Activated CD4-positive, alpha-beta T cell treated with anti-CD3 and anti-CD28 coated beads for 4 hours (primary cell): ENCODE measurements at regions not wholly inside any gene's neighbourhood (a gene's known extent, or its start where the extent isn't known, plus 50 kb on each side); places are given as distances from the start of the nearest gene placed in this dataset.
"Not testable (repeated sequence)": the region's sequence is repeated elsewhere in the genome, so short reads cannot be mapped to it uniquely, and the experiment has no call there.

ENCODE experiments used
- DNase-seq, 2 donors: peaks; one replicate each; pipeline ENCODE4 v3.0.0-alpha.2; 2020

DNA sequence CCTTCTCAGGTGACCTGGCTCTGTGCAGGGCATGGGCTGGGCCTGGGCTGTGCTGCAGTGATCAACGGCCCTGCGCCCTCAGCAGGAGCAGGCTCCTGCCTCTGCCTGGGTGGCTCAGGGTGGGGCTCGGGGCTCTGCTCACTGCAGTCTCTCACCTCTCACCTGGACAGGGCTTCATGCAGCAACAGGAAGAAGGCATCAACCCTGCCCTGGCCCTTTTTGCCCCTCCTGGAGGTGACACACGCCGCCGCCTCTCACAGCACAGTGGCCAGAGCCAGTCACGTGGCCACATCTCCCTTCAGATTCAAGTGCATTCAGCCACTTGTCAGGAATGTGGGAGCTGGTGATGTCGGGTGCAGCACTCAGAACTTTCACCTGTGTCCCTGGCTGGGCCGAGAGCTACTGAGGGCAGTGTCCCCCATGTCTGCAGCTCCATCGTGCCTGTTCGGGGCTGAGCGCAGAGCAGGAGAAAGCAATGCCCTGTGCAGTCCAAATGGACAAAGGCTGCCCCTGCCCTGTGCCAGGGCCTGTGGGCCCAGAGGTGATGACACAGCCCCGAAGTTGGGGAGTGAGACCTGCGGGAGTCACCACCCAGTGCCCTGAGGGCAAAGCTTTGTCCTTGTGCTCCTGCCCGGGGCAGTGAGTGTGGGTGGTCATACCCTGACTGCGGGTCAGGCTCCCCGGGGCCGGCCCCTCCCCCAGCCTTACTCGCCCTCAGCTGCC lies 314.0 kb downstream of the PTPRU start:
- DNase-seq: no peak

DNA sequence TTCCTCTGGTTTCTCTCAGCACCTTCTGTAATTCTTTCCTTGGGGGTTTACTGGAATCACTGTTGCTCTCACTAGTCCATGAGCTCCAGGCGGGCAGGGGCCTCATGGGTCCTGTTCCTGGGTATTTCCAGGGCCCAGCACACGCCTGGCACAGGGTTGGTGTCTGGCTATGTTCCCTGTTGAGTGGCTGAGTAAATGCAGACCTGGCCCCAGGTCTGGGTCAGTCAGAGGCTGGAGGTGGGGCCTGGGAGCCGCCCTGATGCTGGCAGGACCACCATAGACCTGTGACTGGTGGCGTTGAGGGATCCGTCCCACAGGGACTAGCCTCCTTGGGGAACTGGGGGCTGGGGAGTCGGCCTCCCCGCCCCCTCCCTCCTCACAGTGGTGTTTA lies 313.4 kb downstream of the PTPRU start:
- not testable (repeated sequence) for DNase-seq

DNA sequence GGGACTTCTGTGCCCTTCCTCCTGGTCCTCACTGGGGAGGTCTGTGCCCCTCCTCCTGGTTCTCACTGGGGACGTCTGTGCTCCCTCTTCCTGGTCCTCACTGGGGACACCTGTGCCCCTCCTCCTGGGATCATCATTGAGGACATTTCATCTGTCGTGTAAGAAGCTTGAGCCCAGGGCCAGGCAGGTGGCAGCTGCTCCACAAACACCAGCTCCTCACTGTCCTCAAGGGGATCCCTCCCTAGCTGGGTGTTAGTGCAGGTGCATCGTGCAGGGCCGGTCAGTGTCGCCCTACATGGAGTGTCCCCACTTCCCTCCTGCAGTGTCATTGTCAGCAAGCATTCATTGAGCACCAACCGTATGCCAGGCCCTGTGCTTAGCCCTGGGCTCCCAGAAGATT lies 312.7 kb downstream of the PTPRU start:
- no peak for DNase-seq

DNA sequence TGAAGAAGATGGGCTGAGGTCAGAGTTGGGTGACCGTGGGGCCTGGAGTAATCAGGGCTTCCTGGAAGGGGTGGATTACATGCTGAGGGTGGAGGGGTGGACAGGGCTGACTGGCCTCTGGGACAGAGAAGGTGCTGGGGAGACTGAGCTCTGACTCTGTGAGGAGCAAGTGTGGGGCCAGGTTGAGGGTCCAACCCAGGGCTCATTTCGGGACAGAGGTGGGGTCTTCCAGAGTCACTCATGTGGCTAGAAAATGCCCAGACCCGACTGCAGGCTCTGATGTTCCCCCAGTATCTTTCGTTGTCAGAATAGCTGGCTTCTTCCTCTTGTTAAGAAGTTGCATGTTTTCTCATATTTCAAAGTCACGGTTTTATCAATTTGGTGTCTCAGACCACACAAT lies 311.8 kb downstream of the PTPRU start:
- no peak for DNase-seq

DNA sequence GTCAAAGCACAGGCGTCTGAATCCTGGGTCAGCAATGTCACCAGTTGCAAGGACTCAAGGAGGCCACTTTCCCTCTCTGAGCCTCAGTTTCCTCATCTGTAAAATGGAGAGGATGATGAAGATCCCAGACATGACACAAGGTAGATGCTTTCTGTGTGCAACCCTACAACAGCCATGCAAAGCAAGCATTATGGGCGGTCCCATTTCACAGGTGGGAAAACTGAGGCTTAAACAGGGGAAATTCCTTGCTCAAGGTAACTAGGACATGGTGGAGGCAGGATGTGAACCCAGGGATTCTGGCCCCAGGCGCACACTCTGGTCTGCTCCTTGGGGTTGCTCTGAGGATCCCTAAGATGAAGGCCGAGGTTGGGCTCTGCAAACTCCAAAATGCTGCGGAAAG lies 311.0 kb downstream of the PTPRU start:
- DNase-seq: no peak

DNA sequence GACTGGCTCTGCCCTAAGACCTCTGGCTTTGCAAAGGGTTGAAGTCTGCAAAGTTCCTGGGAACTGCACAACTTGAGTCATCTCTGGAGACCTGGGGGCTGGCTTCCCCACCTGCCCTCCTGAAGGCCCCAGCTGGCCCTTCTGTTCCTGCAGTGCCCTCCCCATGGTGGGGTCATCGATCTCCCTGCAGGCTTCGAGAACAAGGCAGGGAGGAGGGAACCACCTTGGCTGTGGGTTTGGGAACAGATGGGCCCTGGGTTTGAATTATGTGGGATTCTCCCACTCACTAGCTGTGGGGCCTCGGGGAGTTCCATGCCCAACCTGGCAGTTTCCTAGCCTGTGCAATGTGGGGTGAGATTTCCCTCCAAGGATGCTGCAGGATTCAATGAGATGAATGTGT lies 310.2 kb downstream of the PTPRU start:
- no peak for DNase-seq

DNA sequence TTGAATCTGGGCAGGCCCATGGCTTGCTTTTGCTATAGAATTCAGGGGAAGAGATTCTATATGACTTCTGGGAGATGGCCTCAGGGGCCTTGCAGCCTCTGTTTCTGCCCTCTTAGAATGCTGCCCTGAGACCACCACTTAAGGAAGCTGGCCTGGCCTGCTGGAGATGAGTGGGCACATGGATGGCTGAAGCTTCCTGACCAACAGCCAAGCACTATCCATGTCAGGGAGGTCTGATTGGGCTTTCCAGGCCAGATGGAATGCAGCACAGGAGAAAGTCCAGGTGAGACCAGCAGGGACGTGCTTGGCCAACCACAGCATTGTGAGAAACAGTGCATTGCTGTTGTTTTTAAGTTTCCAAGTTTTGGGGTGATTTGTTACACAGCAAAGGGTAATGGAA lies 308.1 kb downstream of the PTPRU start:
- DNase-seq: no peak

DNA sequence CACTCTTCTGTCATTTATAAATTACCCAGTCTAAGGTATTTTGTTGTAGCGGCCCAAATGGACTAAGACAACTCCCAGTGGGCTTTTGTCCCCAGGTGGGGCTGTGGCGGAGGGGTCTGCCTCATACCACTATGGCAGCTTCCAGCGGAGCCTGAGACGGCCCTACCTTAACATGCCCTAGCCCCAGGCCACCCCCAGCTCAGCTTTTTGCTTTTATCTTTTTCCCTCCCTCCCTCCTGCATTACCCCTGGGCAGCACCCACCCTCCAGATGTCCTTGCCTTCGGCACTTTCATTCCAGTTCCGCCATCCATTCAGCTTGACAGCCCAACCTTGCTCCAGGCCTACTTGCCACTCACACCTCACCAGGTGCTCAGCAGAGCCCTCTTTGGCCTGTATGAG lies 307.3 kb downstream of the PTPRU start:
- DNase-seq: no peak

DNA sequence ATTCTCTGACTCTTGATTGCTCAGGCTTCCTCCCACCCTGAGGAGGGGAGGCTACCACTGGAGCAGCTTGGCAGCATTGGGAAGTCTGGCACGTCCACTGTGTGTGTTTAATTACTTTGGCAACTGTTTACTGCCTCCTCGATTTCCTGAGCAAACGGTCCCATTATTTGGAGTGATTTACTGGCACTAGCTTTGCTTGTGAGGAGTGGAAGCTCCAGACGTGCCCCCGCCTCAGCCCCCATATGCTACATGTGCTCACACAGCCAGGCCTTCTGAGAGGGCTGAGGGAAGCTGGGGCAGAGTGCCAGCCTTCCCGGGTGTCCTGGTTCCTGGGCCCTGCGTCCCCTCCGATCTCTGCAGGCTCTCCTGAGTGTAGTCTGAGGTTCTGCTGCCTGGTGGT lies 306.2 kb downstream of the PTPRU start:
- DNase-seq: no peak

DNA sequence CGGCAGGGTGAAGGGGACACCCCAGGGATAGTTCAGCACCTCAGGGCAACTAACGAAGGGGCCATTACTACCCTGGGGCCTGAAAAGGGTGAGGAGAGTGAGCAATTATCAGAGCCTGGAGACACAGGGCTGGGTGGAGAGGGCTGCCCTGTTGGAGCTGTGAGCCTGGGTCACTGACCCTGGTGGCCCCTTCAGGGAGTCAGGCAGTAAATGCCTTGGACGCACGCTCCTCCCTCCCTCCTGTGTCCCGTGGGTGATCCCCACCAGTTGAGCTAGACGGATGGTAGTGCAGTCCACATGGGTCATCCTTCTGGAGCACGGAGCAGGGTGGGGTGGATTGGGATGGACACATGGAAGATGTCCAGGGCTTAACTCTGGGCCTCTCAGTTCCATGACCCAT lies 305.3 kb downstream of the PTPRU start:
- no peak for DNase-seq

DNA sequence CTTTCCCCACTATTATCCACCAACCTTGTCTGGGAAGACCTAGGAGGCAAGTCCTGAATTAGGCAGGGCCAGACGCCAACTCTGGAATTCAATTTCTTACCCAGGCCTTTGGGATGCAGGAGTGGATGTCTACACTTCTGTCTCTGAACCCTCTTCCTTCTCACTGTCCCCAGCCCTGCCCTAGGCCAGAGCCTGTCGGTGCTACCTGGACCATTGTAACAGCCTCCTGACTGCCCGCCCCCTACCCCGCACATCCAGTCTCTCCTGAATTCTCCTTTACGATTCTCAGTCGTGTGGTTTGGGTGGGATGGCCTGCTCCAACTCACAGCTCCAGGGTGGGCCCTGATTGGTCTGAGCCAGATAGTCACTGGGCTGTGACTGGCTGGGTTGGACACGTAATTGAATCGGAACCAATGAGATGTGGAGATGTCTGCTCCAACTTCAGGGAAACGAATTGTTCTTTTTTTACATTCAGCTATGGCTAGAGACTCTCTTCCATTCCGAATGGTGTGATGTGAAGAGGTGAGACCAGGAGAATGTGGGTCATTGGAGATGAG lies 304.6 kb downstream of the PTPRU start:
- no peak for DNase-seq

DNA sequence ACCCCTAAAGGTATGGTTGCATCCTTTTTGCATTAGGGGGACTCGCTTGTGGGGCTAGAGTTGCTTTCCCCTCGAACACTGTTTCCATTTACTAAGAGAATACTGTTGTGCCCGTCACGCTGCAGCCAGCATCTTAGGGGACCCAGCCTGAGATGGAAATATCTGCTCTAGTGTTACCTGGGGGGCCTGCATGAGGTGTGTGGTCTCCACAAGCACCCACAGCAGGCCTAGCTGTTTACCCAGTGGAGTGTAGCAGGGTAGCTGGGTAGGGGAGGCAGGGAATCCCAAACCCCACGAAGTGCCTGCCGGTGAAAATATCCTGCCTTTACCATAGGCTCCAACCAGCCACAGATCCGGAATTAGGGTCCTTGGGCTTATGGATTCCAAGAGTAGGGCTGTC lies 303.6 kb downstream of the PTPRU start:
- no peak for DNase-seq

DNA sequence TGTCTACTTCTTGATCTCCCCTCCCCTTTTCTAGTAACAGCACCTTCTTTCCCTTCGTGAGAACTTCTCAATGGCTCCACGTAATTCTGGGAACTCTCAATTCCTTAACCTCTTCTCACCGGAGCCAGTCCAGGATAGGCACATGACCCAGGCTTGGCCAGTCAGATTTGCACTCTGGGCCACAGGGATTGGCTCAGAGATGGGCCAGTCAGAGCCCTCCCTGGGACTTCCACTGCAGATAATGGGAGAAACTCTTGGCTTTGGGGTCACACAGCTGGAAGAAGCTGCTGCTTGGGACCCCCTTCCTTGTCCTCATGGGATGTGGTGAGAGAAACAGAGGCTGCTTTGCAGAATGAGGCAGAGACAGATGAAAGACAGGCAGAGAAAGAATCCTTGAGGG lies 302.3 kb downstream of the PTPRU start:
- DNase-seq: no peak

DNA sequence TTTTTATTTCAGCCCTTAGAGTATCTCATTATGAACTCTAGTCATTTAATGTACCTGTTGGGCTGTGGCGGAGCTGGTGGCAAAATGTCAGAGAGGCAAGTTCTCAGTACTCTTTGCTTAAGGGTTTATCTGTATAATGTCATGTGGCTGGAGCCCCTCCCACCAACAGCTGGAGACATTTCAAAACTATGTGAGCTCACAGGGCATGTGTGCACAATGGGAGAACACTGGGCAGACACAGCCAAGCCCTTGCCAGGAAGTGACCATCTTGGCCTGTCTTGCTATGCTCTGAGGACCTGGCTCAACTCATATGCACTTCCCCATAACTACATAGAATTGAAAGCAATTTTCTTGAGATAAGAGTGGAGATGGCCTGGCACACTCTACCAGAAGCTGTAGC lies 296.4 kb downstream of the PTPRU start:
- no peak for DNase-seq

DNA sequence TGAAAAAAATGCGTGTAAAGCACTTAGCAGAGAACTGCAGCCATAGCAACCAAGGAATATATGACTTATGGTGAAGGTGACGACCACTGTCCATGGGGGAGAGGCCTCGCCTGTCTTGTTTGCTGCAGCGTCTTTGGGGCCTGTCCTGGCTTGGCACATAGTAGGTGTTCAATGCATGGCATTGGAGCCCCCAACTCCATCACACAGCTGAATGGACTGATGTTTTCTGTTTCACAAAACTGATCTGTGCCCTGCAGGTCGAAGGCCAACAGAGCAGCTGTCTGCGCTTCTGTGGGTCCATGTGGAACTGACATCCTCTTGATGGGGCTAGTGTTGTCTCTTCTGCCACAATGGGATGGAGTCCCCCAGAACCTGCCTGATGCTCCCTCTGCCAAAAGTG lies 296.0 kb downstream of the PTPRU start:
- no peak for DNase-seq

DNA sequence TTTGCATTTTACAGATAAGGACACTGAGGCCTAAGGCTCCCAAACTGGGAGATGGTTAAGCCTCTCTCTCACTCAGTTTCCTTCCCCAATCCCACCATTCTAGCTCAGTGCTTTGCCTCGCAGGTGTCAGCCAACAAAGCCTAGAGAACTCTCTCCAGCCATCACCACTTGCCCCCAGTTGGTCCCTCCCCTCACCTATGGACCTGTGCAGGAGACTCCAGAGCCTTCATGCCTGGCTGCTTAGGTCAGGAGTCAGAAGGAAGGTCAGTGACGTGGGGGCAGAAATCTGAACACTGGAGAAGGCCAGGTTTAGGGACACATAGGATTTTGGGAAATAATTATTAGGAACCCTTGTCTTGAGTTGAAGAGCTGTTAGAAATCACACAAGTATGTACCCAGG lies 295.3 kb downstream of the PTPRU start:
- DNase-seq: no peak

DNA sequence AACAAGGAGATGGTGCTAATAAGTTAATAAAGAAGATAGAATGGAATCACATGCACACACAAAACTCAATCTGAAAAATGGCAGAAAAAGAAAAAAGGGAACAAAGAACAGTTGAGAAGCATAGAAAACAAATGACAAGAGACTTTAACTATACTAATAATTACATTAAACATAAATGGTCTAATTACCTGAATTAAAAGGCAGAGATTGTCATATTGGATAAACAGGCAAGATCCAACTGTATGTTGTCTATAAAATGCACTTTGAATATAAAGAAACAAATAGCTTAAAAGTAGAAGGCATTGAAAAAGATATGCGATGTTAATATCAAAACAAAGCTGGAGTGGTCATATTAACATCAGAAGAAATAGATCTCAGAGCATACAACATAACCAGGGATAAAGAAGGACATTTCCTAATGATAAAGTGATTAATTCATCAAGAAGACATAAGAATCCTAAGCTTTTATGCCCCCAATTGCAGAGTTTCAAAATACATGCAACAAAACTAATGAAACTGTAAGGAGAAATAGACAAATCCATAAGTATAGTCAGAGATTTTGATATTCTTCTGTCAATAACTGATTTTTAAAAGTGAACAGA lies 293.5 kb downstream of the PTPRU start:
- no peak for DNase-seq

DNA sequence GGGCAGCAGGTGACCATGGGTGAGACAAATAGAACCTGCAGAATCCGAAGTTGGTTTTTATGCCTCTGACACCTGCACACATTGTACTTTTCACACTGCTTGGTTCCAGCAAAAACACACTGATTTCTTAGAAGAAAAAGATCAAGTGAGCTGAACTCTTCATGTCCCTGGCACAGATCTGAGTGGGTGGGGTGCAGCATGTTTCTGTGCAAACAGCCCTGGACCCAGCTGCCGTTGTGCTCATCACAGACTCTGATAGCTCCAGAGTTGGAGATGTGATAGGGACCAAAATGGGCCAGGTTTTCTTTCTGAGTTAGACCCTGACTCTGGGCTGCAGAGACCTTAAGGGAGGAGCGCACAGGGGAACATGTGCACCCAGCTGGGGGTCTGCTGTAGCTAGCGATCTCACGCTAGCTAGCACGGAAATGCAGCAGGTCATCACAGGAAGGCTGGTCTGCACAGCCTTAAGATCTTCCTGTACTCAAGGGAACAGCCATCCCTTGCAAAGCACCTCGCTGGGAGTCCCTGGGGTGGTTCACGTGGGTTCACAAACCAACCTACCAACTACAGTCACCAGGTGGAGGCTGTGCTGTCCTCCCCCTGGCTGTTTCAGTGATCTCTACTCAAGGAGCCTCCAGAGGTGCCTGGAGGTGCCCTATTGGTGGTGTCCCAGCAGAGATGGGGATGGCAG lies 291.1 kb downstream of the PTPRU start:
- DNase-seq: no peak

DNA sequence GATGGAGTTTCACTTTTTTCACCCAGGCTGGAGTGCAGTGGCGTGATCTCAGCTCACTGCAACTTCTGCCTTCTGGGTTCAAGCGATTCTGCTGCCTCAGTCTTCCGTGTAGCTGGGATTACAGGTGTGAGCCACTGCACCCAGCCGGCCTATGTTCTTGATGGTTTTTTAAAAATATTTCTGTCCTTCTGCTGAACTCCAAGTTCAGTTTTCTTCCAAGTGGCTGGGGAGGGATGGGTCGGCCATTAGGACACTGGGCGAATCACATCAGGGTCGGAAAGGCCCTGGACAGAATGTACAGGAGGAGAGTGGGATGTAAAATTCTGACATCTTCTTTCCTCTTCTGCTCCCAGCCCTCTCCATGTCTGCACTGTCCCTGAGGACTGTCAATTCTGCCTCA lies 289.6 kb downstream of the PTPRU start:
- no peak for DNase-seq

DNA sequence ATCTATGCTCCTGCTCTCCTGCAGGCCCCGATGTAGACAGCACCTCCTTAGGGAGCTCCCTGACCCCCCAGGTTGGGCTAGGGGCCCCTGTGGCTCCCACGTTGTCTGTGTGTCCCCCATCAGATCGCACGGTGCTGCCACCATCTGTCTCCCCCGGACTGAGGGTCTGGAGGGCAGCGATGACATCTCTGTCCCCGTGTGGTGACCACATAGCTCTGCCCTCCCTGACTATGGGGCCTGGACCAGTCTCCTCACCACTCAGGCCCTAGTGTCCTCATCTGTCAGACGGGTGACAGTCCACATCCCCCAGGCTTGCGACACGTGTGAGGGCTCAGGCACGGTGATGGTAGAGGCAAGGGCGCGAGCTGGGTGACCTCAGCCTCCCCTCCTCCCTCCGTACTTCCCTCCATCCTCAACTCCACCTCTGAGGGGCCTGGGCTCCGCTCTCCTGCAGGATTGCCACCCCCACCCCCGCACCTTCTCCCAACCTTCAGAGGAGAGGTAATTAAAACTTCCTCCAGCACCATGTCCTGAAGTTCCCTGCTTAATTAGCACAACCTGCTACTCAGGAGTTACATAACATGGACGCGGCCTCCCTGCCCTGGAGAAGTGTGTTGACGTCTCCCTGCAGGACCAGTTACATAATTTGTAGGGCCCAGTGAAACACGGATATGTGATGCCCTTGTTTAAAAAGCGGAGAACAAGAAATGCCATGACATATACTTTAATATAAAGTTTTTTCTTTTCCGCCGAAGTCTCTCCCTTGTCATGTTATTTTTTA lies 288.2 kb downstream of the PTPRU start:
- DNase-seq: no peak

DNA sequence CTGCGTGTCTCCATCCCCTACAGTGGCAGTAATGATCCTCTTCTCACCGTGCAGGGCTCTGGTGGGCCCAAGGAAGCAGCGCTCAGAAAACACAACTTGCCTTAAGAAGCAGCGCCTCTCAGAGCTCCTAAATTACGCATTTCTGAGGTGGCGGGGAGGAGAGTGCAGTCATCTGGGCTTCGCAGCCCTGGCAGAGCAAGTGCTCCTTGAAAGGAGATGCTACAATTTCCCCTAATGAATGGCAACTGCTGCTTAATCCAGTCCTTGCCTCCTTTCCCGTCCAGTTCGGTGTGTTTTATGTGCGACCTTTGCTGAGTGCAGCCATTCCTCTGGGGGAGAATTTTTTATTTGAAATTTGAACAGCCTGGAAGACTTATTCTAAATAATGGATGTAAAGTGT lies 287.3 kb downstream of the PTPRU start:
- DNase-seq: no peak

DNA sequence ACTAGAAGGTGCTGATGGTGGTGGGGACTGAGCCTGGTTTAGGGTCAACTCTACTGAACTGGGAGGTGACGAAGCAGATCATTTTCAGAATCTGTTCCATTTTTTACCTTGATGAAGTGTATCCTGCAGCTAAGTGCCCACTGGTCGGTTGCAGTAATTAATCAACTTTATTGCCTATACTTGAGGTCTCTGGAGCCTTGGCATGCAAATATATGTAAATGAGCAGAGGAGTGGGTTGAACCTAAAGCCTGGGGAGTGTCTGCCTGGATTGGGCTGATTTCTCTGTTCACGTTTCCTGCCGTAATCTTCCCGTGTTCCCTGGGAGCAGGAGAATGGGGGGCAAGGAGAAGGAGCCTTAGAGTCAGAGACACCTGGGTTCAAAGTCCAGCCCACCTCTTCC lies 286.8 kb downstream of the PTPRU start:
- no peak for DNase-seq

DNA sequence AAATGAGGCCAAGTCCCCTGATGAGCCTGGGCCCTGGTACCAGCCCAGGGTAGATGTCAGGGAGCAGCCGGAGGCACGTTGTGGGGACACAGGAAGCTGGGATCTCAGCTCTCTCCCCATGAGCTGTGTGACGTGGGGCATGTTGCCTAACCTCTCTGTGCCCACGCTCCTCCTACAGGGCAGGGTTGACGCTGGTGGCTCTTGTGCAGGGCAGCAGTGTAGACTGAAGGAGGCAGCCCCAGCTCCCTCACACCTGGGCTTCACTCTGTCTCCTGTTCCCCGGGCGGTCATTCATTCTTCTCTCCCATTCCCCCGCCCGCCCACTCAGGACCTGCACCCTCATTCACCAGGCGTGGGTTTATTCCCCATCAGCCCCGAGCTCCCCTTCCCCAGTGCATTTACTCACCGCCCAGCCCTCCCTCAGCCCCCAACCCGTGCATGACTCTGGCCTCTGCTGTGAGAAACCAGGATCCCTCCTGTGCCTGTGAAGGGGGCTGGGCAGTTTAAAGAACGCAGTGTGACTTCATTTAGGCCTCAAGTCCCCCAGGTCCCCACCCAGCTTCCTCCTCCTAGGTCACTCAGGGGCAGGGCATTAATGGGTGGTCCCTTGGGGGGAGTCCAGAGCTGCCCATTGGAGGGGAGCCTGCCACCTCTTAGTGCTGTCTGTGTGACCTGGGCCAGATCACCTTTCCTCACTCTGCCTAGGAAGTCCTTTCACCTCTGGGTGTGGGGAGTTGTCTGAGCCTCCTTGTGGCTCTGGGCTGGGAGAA lies 285.7 kb downstream of the PTPRU start:
- no peak for DNase-seq
